GM19099 (cell line): ENCODE measurements at regions not wholly inside any gene's neighbourhood (a gene's known extent, or its start where the extent isn't known, plus 50 kb on each side); places are given as distances from the start of the nearest gene placed in this dataset.

Source experiments
- POLR2A ChIP-seq: IDR thresholded peaks from 3 replicates; pipeline ENCODE4 v1.6.1; 2011; ENCODE audit warnings: low read depth; ENCODE audit not compliant: insufficient read length; ENCODE audit errors: extremely low read depth

GRCh38 chrX:46235778-46236177 is 309.4 kb downstream of the ZNF674 start:
- TF ChIP-seq POLR2A: no peak

- TF ChIP-seq POLR2A: no peak
Observed at GRCh38 chrX:46234775-46235174, 310.4 kb downstream of the ZNF674 start.

GRCh38 chrX:46228389-46228788 is 316.8 kb downstream of the ZNF674 start:
- TF ChIP-seq POLR2A: no peak

DNA sequence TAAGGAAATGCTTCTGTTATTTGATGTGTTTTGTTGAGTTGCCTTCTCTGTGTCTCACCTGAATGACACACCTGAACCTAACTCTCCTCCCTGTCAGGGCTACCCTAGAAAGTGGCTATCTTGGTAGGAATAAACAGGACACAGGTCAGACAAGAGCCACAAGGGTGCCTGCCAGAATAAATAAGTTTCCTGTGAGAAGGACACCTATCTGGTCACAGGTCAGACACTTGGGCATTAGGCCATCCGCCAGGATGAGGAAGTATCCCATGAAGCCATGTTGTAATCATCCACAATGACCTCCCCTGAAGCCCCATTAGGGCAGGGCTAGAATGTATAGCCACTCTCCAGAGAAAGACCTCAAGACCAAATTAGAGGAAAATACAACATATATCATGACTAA is 318.8 kb downstream of the ZNF674 start:
- no peak for TF ChIP-seq POLR2A

DNA sequence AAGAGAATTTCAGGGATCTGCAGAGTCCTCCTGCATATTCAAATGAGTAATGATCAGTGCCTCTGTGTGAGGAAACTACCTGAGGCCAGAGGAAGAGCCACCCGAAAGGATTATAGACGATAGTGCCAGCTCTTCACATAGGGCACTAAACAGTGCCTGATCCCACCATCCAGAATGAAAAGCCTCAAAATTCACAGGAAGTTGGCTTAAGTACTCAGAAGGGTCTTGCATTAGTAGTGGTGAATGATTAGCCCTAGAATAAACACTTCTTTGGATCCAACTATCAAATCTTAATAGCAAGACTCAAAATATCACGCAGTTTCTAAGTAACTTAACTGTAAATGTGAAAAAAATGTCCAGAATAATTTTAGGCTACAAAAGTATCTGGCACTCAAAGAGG is 324.4 kb downstream of the ZNF674 start:
- no peak for TF ChIP-seq POLR2A

GRCh38 chrX:46218373-46218772 is 326.8 kb downstream of the ZNF674 start:
- TF ChIP-seq POLR2A: no peak

GRCh38 chrX:46216406-46216805 is 328.8 kb downstream of the ZNF674 start:
- TF ChIP-seq POLR2A: no peak

DNA sequence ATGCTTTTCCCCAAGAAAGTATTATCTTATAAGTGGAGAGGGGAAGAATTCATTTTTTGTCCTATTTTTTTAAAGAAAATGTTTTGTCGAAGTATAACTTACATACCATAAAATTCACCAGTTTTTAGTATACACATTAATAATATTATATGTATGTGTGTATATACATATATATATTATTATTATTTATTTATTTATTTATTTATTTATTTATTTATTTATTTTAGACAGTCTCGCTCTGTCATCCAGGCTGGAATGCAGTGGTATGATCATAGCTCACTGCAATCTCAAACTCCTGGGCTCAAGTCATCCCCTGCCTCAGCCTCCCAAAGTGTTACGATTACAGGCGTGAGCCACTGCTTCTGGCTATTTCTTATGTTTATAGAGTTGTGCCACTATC is 334.1 kb downstream of the ZNF674 start:
- no peak for TF ChIP-seq POLR2A

GRCh38 chrX:46209768-46210167 is 335.5 kb downstream of the ZNF674 start:
- TF ChIP-seq POLR2A: no peak

DNA sequence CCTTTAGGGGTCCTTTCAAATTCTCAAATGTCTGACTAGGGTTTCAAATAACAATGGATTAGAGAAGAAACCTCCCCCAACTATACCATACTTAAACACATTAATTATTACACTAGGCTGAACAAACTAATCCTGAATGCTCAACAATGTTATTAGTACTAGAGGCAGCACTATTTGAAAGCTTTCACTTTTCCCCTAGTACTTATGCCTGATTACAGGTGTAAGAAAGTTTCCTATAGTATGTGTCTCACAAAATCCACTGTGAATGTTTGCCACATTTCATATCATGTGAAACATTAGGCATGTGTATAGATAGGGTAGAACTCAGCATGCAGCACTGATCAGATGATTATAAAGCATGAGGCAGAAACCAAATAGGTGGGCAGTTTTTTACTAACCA is 336.2 kb downstream of the ZNF674 start:
- TF ChIP-seq POLR2A: no peak

- TF ChIP-seq POLR2A: no peak
Observed at GRCh38 chrX:46208225-46208854, 336.9 kb downstream of the ZNF674 start.

DNA sequence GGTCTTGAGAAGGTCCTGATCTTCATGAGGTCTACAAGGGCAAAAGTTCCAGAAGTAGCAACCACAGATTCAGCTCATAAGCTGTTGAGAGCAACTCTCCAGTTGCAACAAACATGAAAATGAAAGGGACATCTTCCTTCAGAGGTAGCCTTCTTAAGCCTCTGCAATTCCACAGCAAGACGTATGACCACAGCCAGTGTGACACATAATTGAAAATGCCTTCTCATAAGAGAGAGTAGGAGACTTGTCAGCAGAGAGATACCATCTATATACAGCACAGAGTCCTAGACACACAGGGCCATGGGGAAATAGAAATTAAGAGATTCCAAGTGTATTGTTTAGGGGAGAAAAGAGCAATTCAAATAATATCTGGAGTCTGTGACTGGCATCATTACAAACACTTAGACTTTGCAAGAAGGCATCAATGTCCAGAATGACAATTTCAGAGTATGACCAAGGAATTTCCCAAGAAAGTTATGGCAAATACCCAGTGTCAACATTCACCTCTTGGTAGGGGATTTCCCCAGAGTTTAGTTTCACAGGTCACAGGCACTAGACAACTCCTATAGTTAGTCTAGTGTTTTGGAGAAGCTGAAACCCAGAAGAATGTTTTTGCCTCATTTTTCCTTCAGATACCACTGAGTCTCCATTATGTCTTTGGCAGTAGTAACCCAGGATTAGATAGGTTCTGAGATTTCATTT is 340.3 kb downstream of the ZNF674 start:
- TF ChIP-seq POLR2A: no peak

DNA sequence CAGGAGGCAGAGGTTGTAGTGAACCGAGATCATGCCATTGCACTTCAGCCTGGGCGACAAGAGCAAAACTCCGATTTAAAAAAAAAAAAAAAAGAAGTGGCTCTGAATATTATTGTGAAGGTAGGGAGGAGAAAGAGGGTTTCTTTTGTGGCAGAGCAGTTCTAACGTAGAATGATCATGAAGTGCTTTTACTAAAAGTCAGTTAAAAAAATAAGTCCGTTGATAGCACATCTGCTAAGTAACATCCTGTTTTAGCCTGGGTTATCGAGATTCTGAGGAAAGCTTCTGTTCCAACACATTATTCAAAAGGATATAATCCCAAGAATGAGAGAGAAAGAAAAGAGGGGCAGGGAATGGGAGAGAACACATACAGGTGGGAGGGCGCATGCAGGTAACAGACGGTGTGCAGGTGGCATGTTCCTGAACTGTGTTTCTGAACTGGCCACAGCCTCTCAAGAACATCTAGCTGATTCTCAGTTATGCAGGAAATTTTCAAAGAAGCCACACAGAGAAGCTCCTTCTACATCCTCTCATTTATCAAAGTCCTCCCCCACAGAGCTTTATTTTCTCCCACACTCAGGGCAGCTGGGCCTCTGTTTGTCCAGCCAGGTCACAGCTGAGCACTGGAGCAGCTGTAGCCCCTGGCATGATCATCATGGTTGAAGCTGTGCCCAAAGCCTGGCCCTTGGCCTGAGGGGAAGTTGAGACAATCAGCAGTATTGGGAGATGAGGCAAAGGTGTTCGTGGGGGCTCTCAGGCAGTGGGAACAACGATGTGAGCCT is 342.3 kb downstream of the ZNF674 start:
- no peak for TF ChIP-seq POLR2A

DNA sequence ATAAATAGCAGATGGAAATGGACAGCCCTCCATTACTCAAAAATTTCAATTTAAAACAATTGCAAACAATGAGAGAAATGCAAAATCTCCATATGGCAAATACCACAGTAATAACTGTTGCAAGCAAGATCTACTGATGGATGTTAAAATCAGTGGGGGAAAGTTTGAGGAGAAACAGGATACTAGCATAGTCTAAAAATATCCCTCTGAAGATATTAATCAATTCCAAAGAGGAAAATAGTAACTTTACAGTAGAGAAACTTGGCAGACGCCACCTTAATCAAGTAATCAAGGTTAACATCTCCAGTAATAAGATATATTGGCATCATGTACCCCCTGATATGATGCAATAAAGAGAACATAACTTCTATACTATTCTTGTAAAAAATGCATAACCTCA is 344.8 kb downstream of the ZNF674 start:
- no peak for TF ChIP-seq POLR2A

- TF ChIP-seq POLR2A: no peak
Observed at GRCh38 chrX:46198858-46199257, 346.4 kb downstream of the ZNF674 start.

DNA sequence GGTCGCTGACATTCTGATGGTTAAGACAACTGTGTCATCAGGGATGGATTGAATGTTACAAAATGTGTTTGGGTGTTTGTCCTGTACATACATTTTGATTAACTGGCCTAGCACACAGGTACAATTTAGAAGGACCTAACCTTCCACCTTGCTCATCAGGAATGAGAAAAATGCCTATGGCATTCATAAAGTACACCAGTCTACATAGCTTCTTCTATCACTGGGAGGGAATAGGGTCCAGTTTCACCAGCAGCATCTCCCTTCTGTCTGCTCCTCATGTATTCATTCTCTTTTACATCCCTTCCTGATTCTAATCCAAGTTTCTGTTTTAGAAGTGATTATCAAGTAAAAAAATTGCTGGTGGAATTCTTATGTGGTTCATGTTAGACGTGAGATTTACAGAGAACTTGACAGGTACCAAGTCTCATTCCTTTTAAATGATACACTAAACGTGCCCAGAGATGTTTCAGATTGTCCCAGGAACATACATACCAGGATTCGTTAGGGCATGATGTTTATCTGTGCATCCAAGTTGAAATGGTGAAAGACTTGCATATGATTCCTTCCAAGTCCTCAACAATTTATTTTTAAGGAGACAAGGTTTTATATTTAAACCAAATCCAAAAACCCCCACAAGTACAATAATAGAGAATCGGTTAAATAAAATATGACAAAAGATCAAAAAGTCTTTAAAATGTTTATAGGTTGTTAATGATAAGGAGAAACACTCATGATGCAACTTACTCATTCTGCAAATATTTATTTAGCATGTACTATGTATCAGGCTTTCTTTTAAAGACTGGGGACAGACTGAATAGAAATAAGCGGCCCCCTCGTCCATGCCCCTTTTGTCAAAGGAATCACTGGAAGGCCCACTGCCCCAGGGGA is 359.1 kb downstream of the ZNF674 start:
- no peak for TF ChIP-seq POLR2A

DNA sequence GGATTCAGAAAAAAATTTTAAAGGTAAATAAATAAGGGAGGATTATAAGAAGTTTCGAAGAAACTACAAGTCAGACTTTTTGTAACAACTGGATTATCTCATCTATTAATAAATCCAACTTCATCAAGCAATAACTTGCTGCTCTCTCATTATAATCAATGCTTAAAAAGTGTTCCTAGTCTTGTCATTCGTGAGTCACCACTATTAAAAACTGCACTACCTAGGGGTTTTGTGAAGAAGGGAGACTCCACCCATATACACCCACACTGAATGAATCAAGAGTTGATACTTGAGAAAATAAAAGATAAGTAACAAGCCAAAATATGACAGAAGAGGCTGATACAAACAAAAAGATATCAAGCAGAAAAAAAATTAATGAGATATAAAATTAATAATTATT is 360.5 kb downstream of the ZNF674 start:
- TF ChIP-seq POLR2A: no peak
